SJCRH30 (cell line): ENCODE measurements at regions not wholly inside any gene's neighbourhood (a gene's known extent, or its start where the extent isn't known, plus 50 kb on each side); places are given as distances from the start of the nearest gene placed in this dataset.
"Not testable (repeated sequence)": the region's sequence is repeated elsewhere in the genome, so short reads cannot be mapped to it uniquely, and the experiment has no call there.

Source experiments
- DNase-seq, 2 experiments: peaks; one replicate each; pipeline ENCODE4 v3.0.0-alpha.2; 2015 to 2020
- H3K27ac ChIP-seq: fragments of 250-450 bp; sonication (Bioruptor Pico); 2 replicates; pipeline ENCODE4 v1.5.1; 2020; ENCODE audit warnings: mild to moderate bottlenecking, moderate library complexity
- H3K27me3 ChIP-seq: fragments of 250-450 bp; sonication (Bioruptor Pico); 2 replicates; pipeline ENCODE4 v1.5.1; 2020; ENCODE audit warnings: mild to moderate bottlenecking, moderate library complexity
- H3K36me3 ChIP-seq: fragments of 250-450 bp; sonication (Bioruptor Pico); 2 replicates; pipeline ENCODE4 v1.5.1; 2020; ENCODE audit warnings: mild to moderate bottlenecking, moderate library complexity
- H3K4me1 ChIP-seq: fragments of 250-450 bp; sonication (Bioruptor Pico); 2 replicates; pipeline ENCODE4 v1.5.1; 2020; ENCODE audit warnings: mild to moderate bottlenecking, moderate library complexity
- H3K4me3 ChIP-seq: fragments of 250-450 bp; sonication (Bioruptor Pico); 2 replicates; pipeline ENCODE4 v1.5.1; 2020; ENCODE audit warnings: mild to moderate bottlenecking, moderate library complexity
- H3K9me3 ChIP-seq: fragments of 250-450 bp; sonication (Bioruptor Pico); replicated peaks from 2 replicates; pipeline ENCODE4 v1.5.1; 2020; ENCODE audit warnings: mild to moderate bottlenecking, moderate library complexity

DNA sequence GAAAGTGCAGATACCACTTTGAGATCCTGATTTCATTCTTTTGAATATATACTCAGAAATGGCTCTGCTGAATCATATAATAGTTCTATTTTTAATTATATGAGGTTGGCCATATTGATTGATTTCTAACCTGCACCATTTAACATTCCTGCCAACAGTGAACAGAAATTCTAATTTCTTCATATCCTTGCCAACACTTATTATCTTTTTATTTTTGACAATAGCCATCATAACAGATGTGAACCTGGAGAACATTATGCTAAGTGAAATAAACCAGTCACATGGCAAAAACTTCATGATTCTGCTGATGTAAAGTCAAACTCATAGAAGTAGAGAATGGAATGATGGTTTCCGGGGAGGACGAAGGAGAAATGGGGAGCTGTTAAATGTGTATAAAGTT lies 344.5 kb upstream of the CYRIA start:
- Histone ChIP-seq H3K4me3 (no peak overlapping the region), H3K36me3 (no peaks in the 10 kb centered on the region), H3K4me1 (no peaks in the 10 kb centered on the region), H3K27me3 (no peaks in the 10 kb centered on the region), H3K27ac (no peak overlapping the region), H3K9me3 (no peaks in the 10 kb centered on the region)
- no peak for DNase-seq

- no peak overlapping the region for H3K27ac ChIP-seq
These were observed 334.5 kb upstream of the CYRIA start for GRCh38 chr2:17000184-17000482.

GRCh38 chr2:16999347-17000183 lies 333.9 kb upstream of the CYRIA start:
- H3K27me3 ChIP-seq: peaks cover 4% of the 10 kb centered on the region; the same call in 1 of the 2 replicates
- no peaks in the 10 kb centered on the region for H3K36me3 ChIP-seq
- DNase-seq: no peak
- H3K27ac ChIP-seq: no peak overlapping the region
- 0 out of 2 replicates have a peak, but pooled peaks cover 2% of the 10 kb centered on the region for H3K9me3 ChIP-seq
- H3K4me1 ChIP-seq: no peaks in the 10 kb centered on the region
- no peak overlapping the region for H3K4me3 ChIP-seq

More at GRCh38 chr2:17000184-17000482, 334.5 kb upstream of the CYRIA start:
- H3K4me1 ChIP-seq: no peaks in the 10 kb centered on the region
- H3K4me3 ChIP-seq: no peak overlapping the region
- H3K9me3 ChIP-seq: 0 out of 2 replicates have a peak, but pooled peaks cover 2% of the 10 kb centered on the region
- H3K36me3 ChIP-seq: no peaks in the 10 kb centered on the region
- peaks cover 4% of the 10 kb centered on the region; the same call in 1 of the 2 replicates for H3K27me3 ChIP-seq
- no peak for DNase-seq

DNA sequence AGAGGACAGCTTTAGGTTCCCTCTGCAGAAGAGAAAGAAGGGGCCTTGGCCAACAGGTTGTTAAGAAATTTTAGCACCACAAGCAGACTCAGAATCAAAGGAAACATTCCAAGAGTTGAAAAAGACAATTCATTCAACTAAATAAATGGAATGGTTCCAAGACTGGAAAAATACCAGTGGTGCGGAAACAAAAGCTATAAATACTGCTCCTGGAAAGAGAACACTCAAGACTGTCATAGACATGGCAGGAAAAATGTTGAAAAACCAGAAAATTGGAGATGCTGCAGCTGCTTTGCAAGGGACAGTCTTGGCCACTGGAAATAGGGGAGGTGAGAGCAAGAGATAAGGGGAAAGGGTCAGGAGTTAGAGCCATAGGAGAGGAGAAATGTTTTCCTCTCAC lies 312.7 kb upstream of the CYRIA start:
- no peaks in the 10 kb centered on the region for H3K36me3 ChIP-seq
- no peak overlapping the region for H3K27ac ChIP-seq
- H3K9me3 ChIP-seq: no peaks in the 10 kb centered on the region
- no peak for DNase-seq
- no peaks in the 10 kb centered on the region for H3K27me3 ChIP-seq
- no peaks in the 10 kb centered on the region for H3K4me1 ChIP-seq
- no peak overlapping the region for H3K4me3 ChIP-seq

GRCh38 chr2:16974688-16975087 lies 309.1 kb upstream of the CYRIA start:
- Histone ChIP-seq H3K4me3 (no peak overlapping the region), H3K27me3 (no peaks in the 10 kb centered on the region), H3K27ac (no peak overlapping the region), H3K4me1 (no peaks in the 10 kb centered on the region), H3K36me3 (no peaks in the 10 kb centered on the region), H3K9me3 (no peaks in the 10 kb centered on the region)
- DNase-seq: no peak

DNA sequence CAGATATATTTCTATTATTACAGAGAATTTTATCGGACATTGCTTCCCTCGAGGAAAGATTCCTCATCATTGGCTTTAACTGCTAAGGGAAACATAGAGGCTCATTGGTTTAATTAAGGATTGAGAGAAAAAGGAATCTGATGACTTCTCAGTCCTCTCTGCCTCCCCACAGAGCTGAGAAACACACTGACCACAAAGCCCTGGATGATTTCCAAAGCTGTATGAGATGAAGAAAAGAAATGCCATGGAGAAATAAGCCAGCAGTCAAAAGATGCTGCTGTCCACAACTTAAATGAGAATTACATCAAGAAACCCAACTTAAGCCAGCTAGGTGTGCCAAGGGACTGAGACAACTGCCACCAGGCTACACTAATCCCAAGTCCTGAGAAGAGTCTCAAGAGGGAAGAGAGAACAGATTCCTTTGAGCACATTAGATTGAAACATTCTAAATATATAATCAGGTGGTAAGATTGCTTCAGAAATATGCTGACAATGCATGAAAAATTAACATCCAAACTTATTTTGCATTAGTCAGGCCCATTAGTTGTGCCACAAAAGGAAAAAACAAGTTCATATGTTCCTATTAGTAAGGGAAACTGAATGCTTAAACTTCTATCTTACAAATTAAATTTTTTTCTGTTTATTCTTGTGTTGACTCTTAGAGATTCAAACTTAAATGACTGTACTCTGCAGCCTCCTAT lies 308.1 kb upstream of the CYRIA start:
- no peaks in the 10 kb centered on the region for H3K36me3 ChIP-seq
- no peak overlapping the region for H3K27ac ChIP-seq
- H3K4me1 ChIP-seq: no peaks in the 10 kb centered on the region
- H3K4me3 ChIP-seq: no peak overlapping the region
- H3K9me3 ChIP-seq: no peaks in the 10 kb centered on the region
- no peaks in the 10 kb centered on the region for H3K27me3 ChIP-seq
- DNase-seq: peak; percentile 10 to 36

DNA sequence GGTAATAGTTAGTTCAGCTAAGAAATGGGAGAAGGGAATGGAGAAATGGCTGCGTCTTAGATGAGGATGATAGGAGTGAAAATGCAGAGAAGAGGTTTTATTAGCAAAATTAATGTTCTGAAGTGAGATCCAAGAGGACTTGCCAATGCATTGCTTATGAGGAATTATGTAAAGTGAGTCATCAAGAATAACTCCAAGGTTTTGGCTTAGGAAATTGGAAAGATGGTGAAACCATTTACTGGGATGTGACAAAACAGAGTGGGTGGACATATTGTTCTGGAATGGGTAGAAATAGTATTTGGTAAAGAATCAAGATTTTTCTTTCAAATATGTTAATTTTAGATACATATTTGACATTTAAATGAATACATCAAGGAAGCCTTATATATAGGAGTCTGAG lies 306.6 kb upstream of the CYRIA start:
- no peak overlapping the region for H3K27ac ChIP-seq
- no peaks in the 10 kb centered on the region for H3K9me3 ChIP-seq
- DNase-seq: no peak
- no peaks in the 10 kb centered on the region for H3K36me3 ChIP-seq
- H3K4me3 ChIP-seq: no peak overlapping the region
- H3K4me1 ChIP-seq: no peaks in the 10 kb centered on the region
- H3K27me3 ChIP-seq: no peaks in the 10 kb centered on the region

DNA sequence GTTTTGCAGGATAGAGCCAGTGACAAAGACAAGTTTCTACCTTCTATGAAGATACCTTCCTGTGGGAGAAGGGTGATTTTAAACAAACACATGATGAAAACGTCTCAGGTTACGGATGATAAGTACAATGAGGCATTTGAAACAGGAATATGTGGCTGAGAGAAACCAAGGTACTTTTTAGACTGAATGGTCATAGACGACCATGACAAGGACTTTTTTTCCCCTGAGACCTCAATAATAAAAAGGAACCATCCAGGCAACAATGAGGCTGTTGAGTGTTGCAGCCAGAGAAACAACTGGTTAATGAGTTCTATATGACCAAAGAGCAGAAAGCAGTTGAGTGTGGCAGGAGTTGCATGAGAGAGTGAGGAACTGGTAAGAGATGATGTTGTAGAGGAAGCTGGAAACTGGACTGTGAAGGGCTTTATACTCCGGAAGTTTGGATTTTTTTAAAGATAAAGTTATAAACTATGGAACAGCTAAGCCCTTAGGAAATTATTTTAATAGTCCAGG lies 306.1 kb upstream of the CYRIA start:
- no peak for DNase-seq
- Histone ChIP-seq H3K27me3 (no peaks in the 10 kb centered on the region), H3K27ac (no peak overlapping the region), H3K4me1 (no peaks in the 10 kb centered on the region), H3K4me3 (no peak overlapping the region), H3K9me3 (no peaks in the 10 kb centered on the region), H3K36me3 (no peaks in the 10 kb centered on the region)

GRCh38 chr2:16970948-16971347 lies 305.3 kb upstream of the CYRIA start:
- H3K4me3 ChIP-seq, H3K9me3 ChIP-seq, H3K27me3 ChIP-seq, DNase-seq, H3K36me3 ChIP-seq, H3K27ac ChIP-seq, H3K4me1 ChIP-seq: not testable (repeated sequence)

GRCh38 chr2:16962505-16962904 lies 296.9 kb upstream of the CYRIA start:
- H3K27me3 ChIP-seq: peaks cover 10% of the 10 kb centered on the region; the same call in 1 of the 2 replicates
- DNase-seq: no peak
- no peaks in the 10 kb centered on the region for H3K36me3 ChIP-seq
- H3K9me3 ChIP-seq: no peaks in the 10 kb centered on the region
- no peak overlapping the region for H3K27ac ChIP-seq
- H3K4me3 ChIP-seq: no peak overlapping the region
- H3K4me1 ChIP-seq: no peaks in the 10 kb centered on the region

DNA sequence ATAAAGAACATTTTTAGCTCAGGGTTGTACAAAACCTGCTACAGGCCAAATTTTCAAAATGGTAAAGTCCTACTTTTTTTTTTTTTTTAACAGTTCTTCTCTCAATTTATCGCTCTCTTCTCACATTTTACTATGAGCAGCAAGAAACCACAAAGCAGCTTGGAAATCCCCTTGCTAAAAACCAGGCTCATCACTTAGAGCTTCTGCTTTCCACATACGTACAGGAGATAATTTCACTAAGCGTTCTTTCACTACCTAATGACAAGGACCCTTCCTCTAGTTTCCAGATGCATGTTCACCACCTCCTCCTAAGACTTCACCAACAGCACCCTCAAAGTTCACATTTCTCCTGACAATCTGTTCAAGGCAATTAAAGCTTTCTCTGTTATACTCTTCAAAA lies 294.9 kb upstream of the CYRIA start:
- Histone ChIP-seq H3K4me1 (no peaks in the 10 kb centered on the region), H3K9me3 (no peaks in the 10 kb centered on the region), H3K27me3 (peaks cover 10% of the 10 kb centered on the region; the same call in 1 of the 2 replicates), H3K27ac (no peak overlapping the region), H3K4me3 (no peak overlapping the region), H3K36me3 (no peaks in the 10 kb centered on the region)
- DNase-seq: no peak

DNA sequence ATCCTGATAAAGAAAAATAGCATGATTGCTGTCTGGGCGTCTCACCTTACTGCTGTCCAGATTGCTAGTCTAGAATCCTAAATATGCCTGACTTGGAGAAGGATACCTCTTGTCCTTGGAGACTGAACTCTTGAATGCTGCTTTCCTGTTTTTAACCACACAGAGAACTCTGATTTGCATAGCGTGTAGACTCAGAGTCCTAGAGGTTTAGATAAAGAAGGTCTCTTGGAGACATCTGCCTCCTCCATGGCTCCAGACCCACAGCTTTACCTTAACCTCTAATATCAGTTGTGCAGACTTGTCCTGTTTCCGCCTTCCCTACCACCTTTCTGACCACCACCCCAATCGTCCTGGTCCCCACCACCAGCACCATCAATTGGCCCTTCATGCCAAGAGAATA lies 292.6 kb upstream of the CYRIA start:
- Histone ChIP-seq H3K4me1 (no peaks in the 10 kb centered on the region), H3K4me3 (no peak overlapping the region), H3K27me3 (peaks cover 10% of the 10 kb centered on the region; the same call in 1 of the 2 replicates), H3K9me3 (no peaks in the 10 kb centered on the region), H3K36me3 (no peaks in the 10 kb centered on the region), H3K27ac (no peak overlapping the region)
- no peak for DNase-seq

- no peak for DNase-seq
- Histone ChIP-seq H3K4me1 (no peaks in the 10 kb centered on the region), H3K27ac (no peak overlapping the region), H3K36me3 (no peaks in the 10 kb centered on the region), H3K9me3 (no peaks in the 10 kb centered on the region), H3K4me3 (no peak overlapping the region), H3K27me3 (no peaks in the 10 kb centered on the region)
These were observed 287.2 kb upstream of the CYRIA start for GRCh38 chr2:16952805-16953204.

DNA sequence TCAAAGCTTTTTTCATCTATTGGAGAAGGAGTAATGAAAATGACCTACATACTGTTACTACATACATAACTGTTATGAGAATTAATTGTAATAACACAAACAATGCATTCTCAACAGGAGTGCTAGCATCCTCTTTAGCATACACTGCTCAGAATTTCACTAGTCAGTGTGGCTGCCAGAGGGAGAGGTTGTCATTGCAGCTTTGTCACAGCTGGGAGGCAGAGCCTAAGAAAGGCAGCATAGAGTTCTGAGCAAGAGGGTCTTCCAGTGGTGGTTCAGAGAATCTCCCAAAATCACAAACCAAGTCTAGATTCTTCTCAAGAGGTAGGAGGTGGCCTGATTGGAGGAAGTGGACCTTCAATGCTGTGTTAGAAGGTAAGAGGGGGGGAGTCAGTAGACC lies 286.7 kb upstream of the CYRIA start:
- Histone ChIP-seq H3K4me3 (no peak overlapping the region), H3K27me3 (no peaks in the 10 kb centered on the region), H3K27ac (no peak overlapping the region), H3K4me1 (no peaks in the 10 kb centered on the region), H3K9me3 (no peaks in the 10 kb centered on the region), H3K36me3 (no peaks in the 10 kb centered on the region)
- DNase-seq: no peak

DNA sequence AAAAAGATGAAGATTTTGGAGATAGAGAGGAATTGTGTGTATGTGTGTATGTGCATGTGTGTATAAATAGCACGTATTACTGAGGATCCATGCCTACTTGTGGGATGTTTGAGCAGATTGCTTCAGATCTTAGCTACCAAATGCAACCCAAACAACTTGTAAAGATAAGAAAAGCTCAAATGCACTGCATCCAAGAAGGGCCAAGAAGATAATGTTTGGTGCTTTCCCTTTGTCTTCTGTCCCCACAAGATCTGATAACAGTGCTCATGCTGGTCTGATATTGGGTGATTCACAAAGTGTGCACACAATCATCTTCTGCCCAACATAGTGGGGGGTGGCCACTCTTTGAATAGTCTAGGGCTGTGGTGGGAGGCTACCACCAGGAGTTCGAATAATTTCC lies 284.8 kb upstream of the CYRIA start:
- no peaks in the 10 kb centered on the region for H3K27me3 ChIP-seq
- no peak for DNase-seq
- no peaks in the 10 kb centered on the region for H3K36me3 ChIP-seq
- no peak overlapping the region for H3K27ac ChIP-seq
- no peaks in the 10 kb centered on the region for H3K4me1 ChIP-seq
- H3K9me3 ChIP-seq: no peaks in the 10 kb centered on the region
- no peak overlapping the region for H3K4me3 ChIP-seq
